ENCODE measurements at regions not wholly inside any gene's neighbourhood (a gene's known extent, or its start where the extent isn't known, plus 50 kb on each side); places are given as distances from the start of the nearest gene placed in this dataset.

DNA sequence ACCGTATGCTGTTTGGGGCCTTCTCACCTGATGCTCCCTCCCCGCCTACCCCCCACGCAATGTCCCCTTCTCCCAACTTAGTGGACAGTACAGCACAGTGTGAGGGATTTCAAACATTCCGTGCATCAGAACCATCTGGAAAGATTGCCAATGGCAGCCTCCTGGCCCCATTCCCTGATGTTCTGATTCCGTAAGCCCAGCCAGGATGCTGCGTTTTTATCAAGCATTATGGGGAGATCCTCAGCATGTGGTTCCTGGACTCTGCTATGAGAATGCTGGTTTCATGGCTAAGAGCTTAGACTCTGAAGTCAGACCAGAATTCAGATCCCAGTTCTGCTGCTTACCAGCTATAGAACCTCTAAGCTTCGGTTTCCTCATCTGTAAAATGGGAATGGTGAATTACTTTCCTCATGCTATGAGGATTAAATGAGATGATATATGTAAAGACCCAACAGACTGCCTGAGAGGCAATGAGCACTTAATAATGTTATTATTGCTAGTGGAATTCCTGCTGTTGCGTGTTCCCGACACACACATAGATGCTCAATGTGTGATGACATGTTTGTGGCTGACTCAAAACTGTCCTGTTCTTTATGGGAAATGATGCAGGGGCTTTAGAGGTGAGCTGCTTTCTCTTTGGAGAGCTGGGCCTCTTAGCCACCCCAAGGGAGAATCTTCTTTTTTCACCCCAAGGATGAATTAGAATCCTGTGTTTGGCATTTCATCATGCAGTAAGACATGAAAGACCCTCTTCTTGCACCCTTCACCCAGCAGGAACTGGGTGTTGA, 60.8 kb upstream of the SMNDC1 start:
- TF ChIP-seq, protein P1, sequence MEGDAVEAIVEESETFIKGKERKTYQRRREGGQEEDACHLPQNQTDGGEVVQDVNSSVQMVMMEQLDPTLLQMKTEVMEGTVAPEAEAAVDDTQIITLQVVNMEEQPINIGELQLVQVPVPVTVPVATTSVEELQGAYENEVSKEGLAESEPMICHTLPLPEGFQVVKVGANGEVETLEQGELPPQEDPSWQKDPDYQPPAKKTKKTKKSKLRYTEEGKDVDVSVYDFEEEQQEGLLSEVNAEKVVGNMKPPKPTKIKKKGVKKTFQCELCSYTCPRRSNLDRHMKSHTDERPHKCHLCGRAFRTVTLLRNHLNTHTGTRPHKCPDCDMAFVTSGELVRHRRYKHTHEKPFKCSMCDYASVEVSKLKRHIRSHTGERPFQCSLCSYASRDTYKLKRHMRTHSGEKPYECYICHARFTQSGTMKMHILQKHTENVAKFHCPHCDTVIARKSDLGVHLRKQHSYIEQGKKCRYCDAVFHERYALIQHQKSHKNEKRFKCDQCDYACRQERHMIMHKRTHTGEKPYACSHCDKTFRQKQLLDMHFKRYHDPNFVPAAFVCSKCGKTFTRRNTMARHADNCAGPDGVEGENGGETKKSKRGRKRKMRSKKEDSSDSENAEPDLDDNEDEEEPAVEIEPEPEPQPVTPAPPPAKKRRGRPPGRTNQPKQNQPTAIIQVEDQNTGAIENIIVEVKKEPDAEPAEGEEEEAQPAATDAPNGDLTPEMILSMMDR (conservative IDR thresholded peaks at IDR 0.05; ENCODE audit: low read depth, low read length), result no peak
- no peak for DNase-seq (ENCODE audit: low read depth)

DNA sequence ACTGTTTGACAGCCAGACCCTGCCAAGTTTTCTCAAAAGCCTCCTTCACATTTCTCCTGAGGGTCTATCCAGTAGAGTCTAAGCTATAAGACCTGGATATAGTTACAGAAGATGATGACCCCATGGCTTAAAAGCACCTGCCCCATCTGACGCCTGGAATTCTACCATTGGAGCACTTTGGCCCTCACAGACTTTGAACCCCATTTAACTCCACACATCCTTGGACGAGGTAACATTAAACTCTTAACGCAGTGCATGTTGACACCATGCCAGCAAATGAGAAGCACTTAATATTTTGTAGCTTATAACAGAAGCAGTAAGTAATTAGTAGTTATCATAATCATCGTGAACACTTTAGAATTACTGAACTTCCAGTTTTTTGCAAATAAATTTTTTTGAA, 61.9 kb upstream of the SMNDC1 start:
- TF ChIP-seq, protein P1 (conservative IDR thresholded peaks at IDR 0.05; ENCODE audit: low read depth, low read length), result no peak
- no peak overlapping the region for H3K4me3 ChIP-seq (ENCODE audit: low read depth, low read length)
- no peak for DNase-seq (ENCODE audit: low read depth)

More for the DNA sequence above, 60.8 kb upstream of the SMNDC1 start:
- no peak overlapping the region for H3K4me3 ChIP-seq (ENCODE audit: low read depth, low read length)

DNA sequence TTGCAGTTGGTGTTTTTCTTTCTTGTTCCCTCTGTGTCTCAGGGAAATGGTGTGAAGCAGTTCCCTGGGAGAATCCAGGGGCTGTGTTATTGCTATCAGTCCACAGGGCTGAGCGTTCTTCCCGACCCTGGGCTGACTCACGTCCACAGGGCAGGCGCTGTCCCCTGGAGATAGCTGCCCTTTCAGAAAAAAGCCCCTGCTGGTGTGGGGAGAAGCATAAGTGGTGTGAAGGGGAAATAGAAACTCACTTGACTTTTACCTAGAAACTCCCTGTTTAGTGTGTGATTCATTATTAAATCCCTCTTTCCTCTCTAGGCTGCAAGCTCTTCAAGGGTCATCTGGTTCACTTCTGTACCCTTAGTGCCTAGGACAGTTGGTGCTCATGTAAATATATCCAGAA, 63.3 kb upstream of the SMNDC1 start:
- peak; percentile 50 for DNase-seq (ENCODE audit: low read depth)
- no peak overlapping the region for H3K4me3 ChIP-seq (ENCODE audit: low read depth, low read length)
- TF ChIP-seq, protein P1 (conservative IDR thresholded peaks at IDR 0.05; ENCODE audit: low read depth, low read length), result peak; percentile 25

DNA sequence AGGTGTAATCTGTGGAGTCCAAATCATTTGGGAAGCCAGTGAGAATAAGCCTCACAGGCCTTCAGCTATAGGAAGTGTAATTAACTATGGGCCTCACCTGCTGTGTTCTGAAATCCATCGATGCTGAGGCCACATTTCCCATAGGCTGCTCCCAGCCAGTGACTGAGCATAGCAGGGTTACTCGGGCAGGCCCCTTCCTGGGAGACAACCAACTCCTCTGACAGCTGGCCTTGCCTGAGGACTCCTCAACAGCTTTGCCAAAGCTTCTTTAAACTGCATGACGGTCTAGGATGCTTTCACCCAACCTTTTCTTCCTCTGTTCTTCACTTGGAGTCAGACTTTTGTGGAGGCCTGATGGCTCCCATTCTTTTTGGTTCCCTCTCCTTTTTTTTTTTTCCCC, 63.8 kb upstream of the SMNDC1 start:
- no peak for DNase-seq (ENCODE audit: low read depth)
- TF ChIP-seq, protein P1 (conservative IDR thresholded peaks at IDR 0.05; ENCODE audit: low read depth, low read length), result no peak
- no peak overlapping the region for H3K4me3 ChIP-seq (ENCODE audit: low read depth, low read length)

DNA sequence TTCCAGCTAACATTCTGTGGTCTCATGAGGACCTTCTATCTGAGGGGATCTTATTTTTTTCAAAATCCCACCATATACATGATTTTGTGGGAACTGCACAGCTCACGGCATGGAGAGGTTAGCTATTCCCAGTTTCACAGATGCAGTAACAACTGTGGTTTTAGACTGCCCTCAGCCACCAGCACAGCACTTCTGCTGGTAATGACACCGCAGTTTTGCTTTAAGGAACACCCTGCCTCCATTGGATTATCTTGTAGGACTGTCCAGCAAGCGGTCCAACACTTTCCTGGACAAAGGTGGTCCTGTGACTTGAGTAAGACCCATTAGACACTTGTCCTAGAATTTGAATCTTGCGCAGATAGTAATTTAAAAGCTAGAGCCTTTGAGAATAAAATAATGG, 65.3 kb upstream of the SMNDC1 start:
- TF ChIP-seq, protein P1 (conservative IDR thresholded peaks at IDR 0.05; ENCODE audit: low read depth, low read length), result no peak

DNA sequence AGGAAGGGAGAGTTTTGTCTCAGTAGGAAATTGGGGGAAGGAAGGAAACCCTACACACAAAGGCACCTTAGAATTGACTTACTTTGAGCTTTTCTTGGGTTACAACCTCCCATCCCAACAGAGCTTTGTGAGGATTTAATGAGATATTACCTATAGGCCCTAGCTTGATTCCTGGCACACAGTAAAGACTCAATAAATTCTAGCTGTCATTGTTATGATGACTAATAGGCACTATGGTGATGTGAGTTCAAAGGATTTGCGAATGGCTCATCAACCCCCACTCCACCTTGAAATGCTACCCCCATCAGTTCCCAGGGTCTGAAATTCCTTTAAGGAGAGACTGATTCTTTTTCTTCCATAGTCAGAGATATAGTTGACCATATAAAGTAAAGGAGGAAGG, 67.9 kb upstream of the SMNDC1 start:
- TF ChIP-seq, protein P1 (conservative IDR thresholded peaks at IDR 0.05; ENCODE audit: low read depth, low read length), result no peak
- H3K4me3 ChIP-seq (ENCODE audit: low read depth, low read length), result no peak overlapping the region
- DNase-seq (ENCODE audit: low read depth), result no peak

More for the DNA sequence above, 65.3 kb upstream of the SMNDC1 start:
- no peak overlapping the region for H3K4me3 ChIP-seq (ENCODE audit: low read depth, low read length)
- no peak for DNase-seq (ENCODE audit: low read depth)

DNA sequence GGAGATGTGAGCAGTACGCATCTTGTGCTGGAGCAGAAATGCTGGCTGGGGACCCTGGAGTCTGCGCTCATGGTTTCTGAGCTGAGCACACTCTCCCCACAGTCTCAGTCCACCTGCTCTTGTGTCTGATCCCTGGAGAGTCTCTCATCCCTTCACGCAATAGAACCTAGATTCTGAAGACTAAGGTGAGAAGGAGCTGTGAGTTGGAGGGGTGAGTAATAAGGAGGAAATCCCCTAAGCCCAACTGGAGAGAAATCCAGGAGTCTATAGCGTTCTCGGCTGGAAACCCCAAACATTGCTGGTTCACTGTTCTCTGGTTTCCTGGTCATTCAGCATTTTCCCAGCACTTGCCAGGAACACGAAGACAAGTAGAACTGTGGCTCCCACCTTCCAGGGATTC, 68.3 kb upstream of the SMNDC1 start:
- TF ChIP-seq, protein P1 (conservative IDR thresholded peaks at IDR 0.05; ENCODE audit: low read depth, low read length), result no peak
- DNase-seq (ENCODE audit: low read depth), result no peak

More for the DNA sequence above, 68.3 kb upstream of the SMNDC1 start:
- no peak overlapping the region for H3K4me3 ChIP-seq (ENCODE audit: low read depth, low read length)

Data from choroid plexus epithelial cell (primary cell).